ENCODE measurements at regions not wholly inside any gene's neighbourhood (a gene's known extent, or its start where the extent isn't known, plus 50 kb on each side); places are given as distances from the start of the nearest gene placed in this dataset.
"Not testable (repeated sequence)": the region's sequence is repeated elsewhere in the genome, so short reads cannot be mapped to it uniquely, and the experiment has no call there.

DNA sequence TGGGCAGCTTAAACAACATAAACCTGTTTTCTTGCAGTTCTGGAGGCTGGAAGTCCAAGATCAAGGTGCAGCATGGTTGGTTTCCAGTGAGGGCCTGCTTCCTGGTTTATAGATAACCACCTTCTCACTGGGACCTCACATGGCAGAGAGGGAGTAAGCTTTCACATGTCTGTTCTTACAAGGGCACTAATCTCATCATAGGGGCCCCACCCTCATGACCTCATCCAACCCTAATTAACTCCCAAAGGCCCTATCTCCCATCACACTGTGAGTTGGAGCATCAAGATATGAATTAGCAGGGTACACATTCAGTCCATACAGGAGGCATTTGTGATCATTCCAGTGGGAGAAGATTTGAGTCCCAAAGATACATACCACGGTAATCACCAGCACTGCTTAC, 50.5 kb upstream of the GRIN2A start:
- no peak overlapping the region for H3K4me3 ChIP-seq
- no peaks in the 10 kb centered on the region for H3K4me1 ChIP-seq (replicated peaks)
- H3K27ac ChIP-seq, result no peak overlapping the region
- H3K9me3 ChIP-seq (replicated peaks), result no peaks in the 10 kb centered on the region
- no peaks in the 10 kb centered on the region for H3K27me3 ChIP-seq (replicated peaks)
- no peaks in the 10 kb centered on the region for H3K36me3 ChIP-seq
- DNase-seq (ENCODE audit: low read depth in 1 of 2, low spot score in 2 of 2), result no peak

DNA sequence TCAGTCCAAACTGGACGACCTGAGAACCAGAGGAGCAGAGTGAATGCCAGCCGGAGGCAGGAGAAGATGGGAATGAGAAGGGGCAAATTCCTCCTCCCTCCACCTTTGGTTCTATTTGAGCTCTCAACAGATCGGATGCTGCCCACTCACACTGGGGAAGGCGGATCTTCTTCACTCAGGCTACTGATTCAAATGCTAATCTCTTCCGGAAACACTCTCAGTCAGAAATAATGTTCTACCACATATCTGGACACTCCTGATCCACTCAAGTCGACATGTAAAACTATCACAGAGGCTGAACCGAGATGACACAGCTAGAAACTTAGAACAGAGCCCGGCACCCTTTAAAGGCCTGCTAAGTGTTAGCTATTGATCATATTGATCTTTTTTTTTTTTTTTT, 57.4 kb upstream of the GRIN2A start:
- Histone ChIP-seq H3K27me3 (replicated peaks) (no peaks in the 10 kb centered on the region), H3K27ac (no peak overlapping the region), H3K4me3 (no peak overlapping the region), H3K4me1 (replicated peaks) (no peaks in the 10 kb centered on the region), H3K9me3 (replicated peaks) (no peaks in the 10 kb centered on the region), H3K36me3 (no peaks in the 10 kb centered on the region)
- no peak for DNase-seq (ENCODE audit: low read depth in 1 of 2, low spot score in 2 of 2)

- Histone ChIP-seq H3K4me3 (no peak overlapping the region), H3K36me3 (no peaks in the 10 kb centered on the region), H3K4me1 (replicated peaks) (no peaks in the 10 kb centered on the region), H3K27ac (no peak overlapping the region), H3K9me3 (replicated peaks) (no peaks in the 10 kb centered on the region), H3K27me3 (replicated peaks) (no peaks in the 10 kb centered on the region)
- DNase-seq (ENCODE audit: low read depth in 1 of 2, low spot score in 2 of 2), result no peak
Observed at GRCh38 chr16:10240854-10241613, 58.8 kb upstream of the GRIN2A start.

DNA sequence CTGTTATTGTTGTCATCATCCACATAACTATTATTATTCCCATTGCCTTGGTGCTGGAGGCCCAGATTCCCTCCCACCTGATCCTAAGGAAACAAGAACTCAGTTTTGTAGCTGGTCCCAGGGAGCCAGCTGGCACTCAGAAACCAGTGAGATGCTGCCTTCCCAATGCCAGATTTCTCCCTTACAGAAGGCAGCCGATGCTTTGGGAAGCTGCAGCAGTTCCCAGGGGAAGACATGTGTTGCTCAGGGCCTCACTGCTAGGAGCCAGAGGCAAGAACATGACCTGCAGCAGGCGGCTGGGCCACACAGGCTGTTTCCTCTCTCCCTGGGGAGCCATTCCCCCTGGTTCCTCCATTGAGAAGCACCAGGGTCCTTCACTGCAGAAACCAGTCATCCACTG, 59.9 kb upstream of the GRIN2A start:
- Histone ChIP-seq H3K36me3 (no peaks in the 10 kb centered on the region), H3K4me3 (no peak overlapping the region), H3K27me3 (replicated peaks) (no peaks in the 10 kb centered on the region), H3K4me1 (replicated peaks) (no peaks in the 10 kb centered on the region), H3K9me3 (replicated peaks) (no peaks in the 10 kb centered on the region), H3K27ac (no peak overlapping the region)
- DNase-seq (ENCODE audit: low read depth in 1 of 2, low spot score in 2 of 2), result no peak

- Histone ChIP-seq H3K27me3 (replicated peaks) (no peaks in the 10 kb centered on the region), H3K27ac (no peak overlapping the region), H3K4me3 (no peak overlapping the region), H3K4me1 (replicated peaks) (no peaks in the 10 kb centered on the region), H3K36me3 (no peaks in the 10 kb centered on the region), H3K9me3 (replicated peaks) (no peaks in the 10 kb centered on the region)
- DNase-seq (ENCODE audit: low read depth in 1 of 2, low spot score in 2 of 2), result no peak
Observed at GRCh38 chr16:10242916-10243315, 60.7 kb upstream of the GRIN2A start.

DNA sequence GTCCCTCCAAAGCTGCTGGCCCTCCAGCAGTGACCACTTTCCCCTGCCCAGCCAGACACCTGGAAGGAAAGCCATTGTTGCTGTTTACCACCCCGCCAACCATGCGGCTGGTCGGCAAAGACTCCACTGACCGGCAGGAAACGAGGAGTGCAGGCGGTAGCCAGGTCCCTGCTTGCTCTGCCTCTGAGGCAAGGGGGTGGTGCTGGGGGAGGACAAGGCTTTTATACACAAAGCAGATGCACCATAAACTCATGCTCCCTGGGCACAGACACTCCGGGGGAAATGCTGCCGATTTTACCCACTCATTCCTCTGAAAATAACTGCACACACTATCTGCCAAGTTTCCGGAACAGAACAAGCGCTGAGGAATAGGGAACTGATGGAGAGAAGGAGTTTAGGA, 62.8 kb upstream of the GRIN2A start:
- H3K4me1 ChIP-seq (replicated peaks), result no peaks in the 10 kb centered on the region
- H3K27me3 ChIP-seq (replicated peaks), result no peaks in the 10 kb centered on the region
- H3K27ac ChIP-seq, result no peak overlapping the region
- DNase-seq (ENCODE audit: low read depth in 1 of 2, low spot score in 2 of 2), result no peak
- H3K9me3 ChIP-seq (replicated peaks), result no peaks in the 10 kb centered on the region
- H3K4me3 ChIP-seq, result no peak overlapping the region
- H3K36me3 ChIP-seq, result no peaks in the 10 kb centered on the region

GRCh38 chr16:10250137-10250828, 68.1 kb upstream of the GRIN2A start:
- H3K27me3 ChIP-seq (replicated peaks), result no peaks in the 10 kb centered on the region
- no peaks in the 10 kb centered on the region for H3K9me3 ChIP-seq (replicated peaks)
- no peaks in the 10 kb centered on the region for H3K4me1 ChIP-seq (replicated peaks)
- no peaks in the 10 kb centered on the region for H3K36me3 ChIP-seq
- no peak overlapping the region for H3K4me3 ChIP-seq
- no peak for DNase-seq (ENCODE audit: low read depth in 1 of 2, low spot score in 2 of 2)
- no peak overlapping the region for H3K27ac ChIP-seq

GRCh38 chr16:10252155-10252554, 69.9 kb upstream of the GRIN2A start:
- Histone ChIP-seq H3K4me1 (replicated peaks) (no peaks in the 10 kb centered on the region), H3K4me3 (no peak overlapping the region), H3K27ac (no peak overlapping the region), H3K27me3 (replicated peaks) (no peaks in the 10 kb centered on the region), H3K36me3 (no peaks in the 10 kb centered on the region), H3K9me3 (replicated peaks) (no peaks in the 10 kb centered on the region)
- DNase-seq (ENCODE audit: low read depth in 1 of 2, low spot score in 2 of 2), result no peak

GRCh38 chr16:10253409-10253808, 71.2 kb upstream of the GRIN2A start:
- Histone ChIP-seq H3K27ac (no peak overlapping the region), H3K4me3 (no peak overlapping the region), H3K9me3 (replicated peaks) (no peaks in the 10 kb centered on the region), H3K4me1 (replicated peaks) (no peaks in the 10 kb centered on the region), H3K27me3 (replicated peaks) (no peaks in the 10 kb centered on the region), H3K36me3 (no peaks in the 10 kb centered on the region)
- no peak for DNase-seq (ENCODE audit: low read depth in 1 of 2, low spot score in 2 of 2)

GRCh38 chr16:10255728-10256127, 73.5 kb upstream of the GRIN2A start:
- H3K36me3 ChIP-seq, result no peaks in the 10 kb centered on the region
- H3K27me3 ChIP-seq (replicated peaks), result no peaks in the 10 kb centered on the region
- H3K9me3 ChIP-seq (replicated peaks), result no peaks in the 10 kb centered on the region
- no peaks in the 10 kb centered on the region for H3K4me1 ChIP-seq (replicated peaks)
- no peak overlapping the region for H3K4me3 ChIP-seq
- DNase-seq (ENCODE audit: low read depth in 1 of 2, low spot score in 2 of 2), result no peak
- H3K27ac ChIP-seq, result no peak overlapping the region

DNA sequence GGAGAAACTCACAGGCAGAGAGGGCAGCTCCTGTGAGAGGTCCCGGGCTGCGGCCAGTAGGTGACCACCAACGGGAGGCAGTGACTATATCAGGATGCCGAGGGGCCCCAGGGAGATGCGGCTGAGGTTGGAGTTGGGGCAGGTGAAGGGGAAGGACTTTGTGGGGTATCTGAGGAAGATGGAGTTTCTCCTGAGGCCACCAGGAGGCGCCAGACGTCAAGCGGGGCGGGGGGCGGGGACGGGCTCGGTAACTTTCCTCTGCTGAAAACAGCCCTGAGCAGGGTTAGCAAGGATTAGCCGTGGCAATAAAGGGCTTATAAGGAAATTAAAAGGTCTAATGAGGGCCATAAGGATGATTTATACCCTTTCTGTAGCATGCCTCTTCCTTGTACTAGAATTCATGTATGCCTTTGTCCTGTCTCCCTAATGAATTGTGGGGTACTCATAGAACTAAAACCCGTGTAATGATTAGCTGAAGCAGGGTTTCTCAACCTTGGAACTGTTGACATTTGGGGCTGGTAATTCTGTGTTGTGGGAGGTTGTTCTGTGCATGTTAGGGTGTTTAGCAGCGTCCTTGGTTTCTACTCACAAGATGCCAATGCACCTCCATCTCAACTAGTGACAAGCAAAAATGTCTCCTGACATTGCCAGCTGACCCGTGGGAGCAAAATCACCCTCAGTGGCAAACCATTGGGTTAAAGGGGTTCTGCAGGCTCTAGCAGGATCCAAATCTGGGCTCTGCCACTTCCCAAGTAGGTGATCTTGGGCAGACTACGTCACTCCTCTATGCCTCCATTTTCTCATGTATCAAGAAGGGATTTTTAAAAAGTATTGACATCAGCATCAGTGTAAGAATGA, 74.8 kb upstream of the GRIN2A start:
- no peaks in the 10 kb centered on the region for H3K9me3 ChIP-seq (replicated peaks)
- no peak overlapping the region for H3K4me3 ChIP-seq
- H3K36me3 ChIP-seq, result no peaks in the 10 kb centered on the region
- H3K4me1 ChIP-seq (replicated peaks), result no peaks in the 10 kb centered on the region
- peak in 1 of 2 experiments; percentile 7 for DNase-seq (ENCODE audit: low read depth in 1 of 2, low spot score in 2 of 2)
- no peaks in the 10 kb centered on the region for H3K27me3 ChIP-seq (replicated peaks)
- no peak overlapping the region for H3K27ac ChIP-seq

DNA sequence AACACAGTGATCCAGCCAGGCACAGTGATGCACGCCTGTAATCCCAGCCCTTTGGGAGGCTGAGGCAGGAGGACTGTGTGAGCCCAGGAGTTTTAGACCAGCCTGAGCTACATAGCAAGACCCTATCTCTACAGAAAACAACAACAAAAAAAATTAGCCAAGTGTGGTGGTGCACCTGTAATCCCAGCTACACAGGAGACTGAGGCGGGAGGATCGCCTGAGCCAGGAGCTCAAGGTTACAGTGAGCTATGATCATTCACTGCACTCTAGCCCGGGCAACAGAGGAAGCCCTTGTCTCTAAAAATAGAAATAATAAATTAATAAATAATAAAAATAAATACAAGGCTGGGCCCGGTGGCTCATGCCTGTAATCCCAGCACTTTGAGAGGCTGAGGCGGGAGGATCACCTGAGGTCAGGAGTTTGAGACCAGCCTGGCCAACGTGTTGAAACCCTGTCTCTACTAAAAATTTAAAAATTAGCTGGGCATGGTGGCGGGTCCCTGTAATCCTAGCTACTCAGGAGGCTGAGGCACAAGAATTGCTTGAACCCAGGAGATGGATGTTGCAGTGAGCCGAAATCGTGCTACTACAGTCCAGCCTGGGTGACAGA, 75.5 kb upstream of the GRIN2A start:
- not testable (repeated sequence) for DNase-seq (ENCODE audit: low read depth in 1 of 2, low spot score in 2 of 2); H3K27me3 ChIP-seq (replicated peaks); H3K27ac ChIP-seq; H3K36me3 ChIP-seq; H3K9me3 ChIP-seq (replicated peaks); H3K4me3 ChIP-seq; H3K4me1 ChIP-seq (replicated peaks)

DNA sequence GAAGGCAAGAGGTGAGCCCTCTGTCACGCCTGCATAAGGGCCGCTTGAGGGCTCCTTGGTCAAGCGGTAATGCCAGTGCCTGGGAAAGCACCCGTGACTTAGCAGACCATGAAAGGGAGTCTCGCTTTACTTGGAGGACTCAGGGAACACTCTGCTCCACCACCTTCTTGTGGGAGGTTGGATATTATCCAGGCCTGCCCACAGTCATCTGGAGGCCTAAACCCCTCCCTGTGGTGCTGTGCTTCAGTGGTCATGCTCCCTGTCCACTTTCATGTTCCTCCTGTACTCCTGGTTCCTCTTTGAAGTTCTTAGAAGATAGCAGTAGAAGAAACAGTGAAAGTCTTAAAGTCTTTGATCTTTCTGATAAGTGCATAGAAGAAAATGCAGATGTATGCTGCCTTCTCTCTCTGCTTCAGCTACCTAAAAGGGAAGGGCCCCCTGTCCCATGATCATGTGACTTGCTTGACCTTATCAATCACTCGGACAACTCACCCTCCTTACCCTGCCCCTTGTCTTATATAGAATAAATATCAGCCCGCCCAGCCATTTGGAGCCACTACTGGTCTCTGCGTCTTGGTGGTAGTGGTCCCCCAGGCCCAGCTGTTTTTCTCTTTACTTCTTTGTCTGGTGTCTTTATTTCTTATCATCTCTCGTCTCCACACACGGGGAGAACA, 76.8 kb upstream of the GRIN2A start:
- H3K27me3 ChIP-seq (replicated peaks); H3K4me1 ChIP-seq (replicated peaks): not testable (repeated sequence)

More for the DNA sequence above, 76.8 kb upstream of the GRIN2A start:
- H3K27ac ChIP-seq; H3K36me3 ChIP-seq; H3K9me3 ChIP-seq (replicated peaks); DNase-seq (ENCODE audit: low read depth in 1 of 2, low spot score in 2 of 2); H3K4me3 ChIP-seq: not testable (repeated sequence)

Measured in SJSA1 (cell line).